Nephron (organoid): ENCODE measurements at regions not wholly inside any gene's neighbourhood (a gene's known extent, or its start where the extent isn't known, plus 50 kb on each side); places are given as distances from the start of the nearest gene placed in this dataset.
A peak's percentile ranks its signal among the peaks of the same experiment; 100 is the strongest.
"Not testable (repeated sequence)": the region's sequence is repeated elsewhere in the genome, so short reads cannot be mapped to it uniquely, and the experiment has no call there.

Experiments
- H3K27ac Mint-ChIP-seq, 3 experiments: 2 replicates each; pipeline ENCODE4 v1.8.0; 2020; ENCODE audit warnings: mixed read lengths in 3 of 3, mild to moderate bottlenecking in 2 of 3, moderate library complexity in 1 of 3
- H3K27me3 Mint-ChIP-seq: 2 replicates; pipeline ENCODE4 v1.8.0; 2021; ENCODE audit warnings: low read depth, mild to moderate bottlenecking, moderate library complexity, mixed read lengths
- H3K36me3 Mint-ChIP-seq: 2 replicates; pipeline ENCODE4 v1.8.0; 2020; ENCODE audit warnings: low read depth, mixed read lengths
- H3K4me1 Mint-ChIP-seq: 2 replicates; pipeline ENCODE4 v1.8.0; 2020; ENCODE audit warnings: mixed read lengths
- H3K4me3 Mint-ChIP-seq, 3 experiments: 2 replicates each; pipeline ENCODE4 v1.8.0; 2020; ENCODE audit warnings: mild to moderate bottlenecking in 3 of 3, mixed read lengths in 3 of 3, moderate library complexity in 2 of 3
- H3K9me3 Mint-ChIP-seq: 2 replicates; pipeline ENCODE4 v1.8.0; 2020; ENCODE audit warnings: mixed read lengths
- TF ChIP-seq, protein P1 (sequence below), 3 experiments: fragments of 200-600 bp; sonication (generic); IDR thresholded peaks; one replicate each; pipeline ENCODE4 v1.5.0; 2021; ENCODE audit warnings: antibody characterized with exemption in 3 of 3; ENCODE audit not compliant: unreplicated experiment in 3 of 3

DNA sequence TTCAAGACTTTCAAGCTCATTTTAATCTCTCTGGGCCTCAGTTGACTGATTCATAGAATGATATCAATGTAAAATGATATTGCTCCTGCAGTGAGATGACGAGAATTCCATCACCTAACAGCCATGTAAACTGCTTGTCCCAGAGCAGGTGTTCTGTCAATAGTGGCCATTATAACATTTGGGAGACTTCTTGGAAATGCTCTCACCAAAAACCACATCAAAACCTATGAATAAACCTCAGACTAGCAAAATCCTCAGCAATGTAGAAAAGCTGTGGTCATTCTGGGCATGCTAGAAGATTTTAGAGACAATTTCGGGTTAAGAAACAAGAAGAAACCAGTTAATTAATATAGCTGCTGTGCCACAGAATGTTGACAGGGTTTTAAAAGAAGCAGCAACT lies 225.4 kb downstream of the FRK start:
- H3K9me3 Mint-ChIP-seq, result peaks cover 9% of the 10 kb centered on the region
- H3K27ac Mint-ChIP-seq, result no peak overlapping the region
- peaks cover 15% of the 10 kb centered on the region for H3K4me1 Mint-ChIP-seq
- no peak overlapping the region for H3K4me3 Mint-ChIP-seq
- no peaks in the 10 kb centered on the region for H3K27me3 Mint-ChIP-seq
- no peaks in the 10 kb centered on the region for H3K36me3 Mint-ChIP-seq
- TF ChIP-seq, protein P1, sequence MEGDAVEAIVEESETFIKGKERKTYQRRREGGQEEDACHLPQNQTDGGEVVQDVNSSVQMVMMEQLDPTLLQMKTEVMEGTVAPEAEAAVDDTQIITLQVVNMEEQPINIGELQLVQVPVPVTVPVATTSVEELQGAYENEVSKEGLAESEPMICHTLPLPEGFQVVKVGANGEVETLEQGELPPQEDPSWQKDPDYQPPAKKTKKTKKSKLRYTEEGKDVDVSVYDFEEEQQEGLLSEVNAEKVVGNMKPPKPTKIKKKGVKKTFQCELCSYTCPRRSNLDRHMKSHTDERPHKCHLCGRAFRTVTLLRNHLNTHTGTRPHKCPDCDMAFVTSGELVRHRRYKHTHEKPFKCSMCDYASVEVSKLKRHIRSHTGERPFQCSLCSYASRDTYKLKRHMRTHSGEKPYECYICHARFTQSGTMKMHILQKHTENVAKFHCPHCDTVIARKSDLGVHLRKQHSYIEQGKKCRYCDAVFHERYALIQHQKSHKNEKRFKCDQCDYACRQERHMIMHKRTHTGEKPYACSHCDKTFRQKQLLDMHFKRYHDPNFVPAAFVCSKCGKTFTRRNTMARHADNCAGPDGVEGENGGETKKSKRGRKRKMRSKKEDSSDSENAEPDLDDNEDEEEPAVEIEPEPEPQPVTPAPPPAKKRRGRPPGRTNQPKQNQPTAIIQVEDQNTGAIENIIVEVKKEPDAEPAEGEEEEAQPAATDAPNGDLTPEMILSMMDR (IDR thresholded peaks at IDR 0.05; ENCODE audit: unreplicated experiment in 3 of 3), result no peak

DNA sequence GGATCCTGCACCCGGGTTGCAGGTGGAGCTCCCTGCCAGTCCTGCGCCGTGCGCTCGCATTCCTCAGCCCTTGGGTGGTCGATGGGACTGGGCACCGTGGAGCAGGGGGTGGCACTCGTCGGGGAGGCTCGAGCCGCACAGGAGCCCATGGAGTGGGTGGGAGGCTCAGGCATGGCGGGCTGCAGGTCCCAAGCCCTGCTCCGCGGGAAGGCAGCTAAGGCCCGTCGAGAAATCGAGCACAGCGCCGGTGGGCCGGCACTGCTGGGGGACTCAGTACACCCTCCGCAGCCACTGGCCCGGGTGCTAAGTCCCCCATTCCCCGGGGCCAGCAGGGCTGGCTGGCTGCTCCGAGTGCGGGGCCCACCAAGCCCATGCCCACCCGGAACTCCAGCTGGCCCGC lies 226.1 kb downstream of the FRK start:
- not testable (repeated sequence) for H3K4me3 Mint-ChIP-seq, H3K27ac Mint-ChIP-seq, H3K36me3 Mint-ChIP-seq, H3K27me3 Mint-ChIP-seq, H3K9me3 Mint-ChIP-seq
- peaks cover 19% of the 10 kb centered on the region for H3K4me1 Mint-ChIP-seq

DNA sequence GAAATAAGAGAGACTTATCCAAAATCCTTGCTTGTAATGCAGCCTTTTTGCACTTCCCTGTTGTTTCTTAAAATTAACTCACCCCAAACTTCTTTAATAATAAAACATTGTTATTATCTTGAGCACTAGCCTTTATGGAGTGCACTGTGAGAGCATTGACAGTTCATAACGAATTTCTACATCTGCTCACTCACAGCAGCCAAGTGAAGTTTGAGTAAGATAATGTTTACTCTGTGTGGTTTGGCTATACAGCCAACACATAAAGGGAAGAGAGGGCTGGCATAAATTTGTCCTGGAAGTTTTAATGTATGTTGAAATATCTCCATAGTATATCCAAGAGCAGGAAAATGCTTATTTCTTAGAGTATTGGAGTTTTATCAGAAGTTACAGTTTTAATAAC lies 227.9 kb downstream of the FRK start:
- H3K27ac Mint-ChIP-seq, result peak overlapping the region in 2 of 3 experiments; percentile 52 to 60
- H3K9me3 Mint-ChIP-seq, result peaks cover 9% of the 10 kb centered on the region
- no peaks in the 10 kb centered on the region for H3K36me3 Mint-ChIP-seq
- no peak overlapping the region for H3K4me3 Mint-ChIP-seq
- peaks cover 19% of the 10 kb centered on the region for H3K4me1 Mint-ChIP-seq
- no peaks in the 10 kb centered on the region for H3K27me3 Mint-ChIP-seq
- TF ChIP-seq, protein P1 (IDR thresholded peaks at IDR 0.05; ENCODE audit: unreplicated experiment in 3 of 3), result no peak

DNA sequence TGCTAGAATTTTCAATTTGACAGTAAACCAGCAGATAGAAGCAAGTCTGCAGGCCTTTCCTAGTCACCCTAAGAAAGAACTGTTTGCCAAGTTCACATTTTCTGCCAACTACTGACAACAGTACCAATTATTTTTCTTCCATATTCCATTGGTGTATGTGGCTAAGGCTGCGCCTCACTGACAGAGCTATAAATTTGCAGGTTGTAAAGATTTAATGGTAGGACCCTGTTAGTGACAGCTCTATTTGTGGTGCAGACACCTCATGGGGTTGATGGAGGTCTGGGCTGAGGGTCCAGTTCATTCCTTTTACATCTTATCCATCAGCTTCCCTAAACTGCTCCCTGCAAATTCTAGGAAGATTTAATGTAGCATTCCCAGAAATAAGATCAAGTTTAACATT lies 228.5 kb downstream of the FRK start:
- Mint-ChIP-seq H3K4me1 (peaks cover 19% of the 10 kb centered on the region), H3K36me3 (no peaks in the 10 kb centered on the region), H3K4me3 (no peak overlapping the region), H3K27ac (peak overlapping the region in 1 of 3 experiments; percentile 60), H3K27me3 (no peaks in the 10 kb centered on the region), H3K9me3 (peaks cover 9% of the 10 kb centered on the region)
- TF ChIP-seq, protein P1 (IDR thresholded peaks at IDR 0.05; ENCODE audit: unreplicated experiment in 3 of 3), result no peak

DNA sequence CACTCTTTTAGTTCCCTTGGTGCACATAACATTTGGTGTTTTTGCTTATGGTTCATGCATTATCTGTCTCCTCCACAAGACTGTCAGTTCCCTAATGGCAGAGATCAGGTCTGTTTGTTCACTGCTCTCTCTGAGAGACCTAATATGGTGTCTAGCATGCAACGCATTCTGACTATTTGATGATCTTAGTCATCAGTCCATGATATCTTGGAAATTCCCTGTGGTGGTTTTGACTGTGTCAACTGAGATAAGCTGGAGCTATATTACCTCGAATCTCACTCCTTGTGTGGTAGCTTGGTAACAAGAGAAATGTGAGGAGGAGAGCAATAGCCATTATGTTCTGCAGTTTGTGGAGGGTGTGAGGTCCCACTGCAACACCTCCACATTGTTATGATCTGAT lies 229.8 kb downstream of the FRK start:
- H3K4me3 Mint-ChIP-seq, result no peak overlapping the region
- H3K4me1 Mint-ChIP-seq, result peaks cover 19% of the 10 kb centered on the region
- H3K27me3 Mint-ChIP-seq, result no peaks in the 10 kb centered on the region
- H3K36me3 Mint-ChIP-seq, result no peaks in the 10 kb centered on the region
- H3K27ac Mint-ChIP-seq, result peak overlapping the region in 1 of 3 experiments; percentile 9
- TF ChIP-seq, protein P1 (IDR thresholded peaks at IDR 0.05; ENCODE audit: unreplicated experiment in 3 of 3), result no peak
- peaks cover 5% of the 10 kb centered on the region for H3K9me3 Mint-ChIP-seq

DNA sequence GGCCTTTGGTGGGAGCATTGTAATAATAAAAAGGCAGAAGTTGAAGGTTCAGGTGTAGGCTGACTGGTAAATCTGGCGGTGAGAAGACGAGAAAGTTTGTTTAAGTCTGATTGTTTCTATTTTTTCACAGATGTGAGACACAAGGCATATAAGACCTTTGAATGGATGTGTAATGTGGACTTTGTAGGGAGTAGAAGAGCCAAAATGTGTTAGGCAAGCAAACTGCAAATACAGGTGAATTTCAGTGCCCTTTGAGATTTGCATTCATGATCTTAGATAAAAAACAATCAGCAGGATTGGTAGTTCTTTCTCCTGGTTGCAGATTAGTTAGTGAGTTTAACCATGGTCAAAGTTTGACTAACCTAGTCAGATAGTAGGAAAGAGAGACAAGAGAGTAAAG lies 238.9 kb downstream of the FRK start:
- Mint-ChIP-seq H3K27me3 (no peaks in the 10 kb centered on the region), H3K36me3 (no peaks in the 10 kb centered on the region), H3K9me3 (peaks cover 6% of the 10 kb centered on the region), H3K4me1 (no peaks in the 10 kb centered on the region), H3K4me3 (no peak overlapping the region), H3K27ac (no peak overlapping the region)
- TF ChIP-seq, protein P1 (IDR thresholded peaks at IDR 0.05; ENCODE audit: unreplicated experiment in 3 of 3), result no peak
